Left kidney (tissue), 1 donor: ENCODE measurements at regions not wholly inside any gene's neighbourhood (a gene's known extent, or its start where the extent isn't known, plus 50 kb on each side); places are given as distances from the start of the nearest gene placed in this dataset.
"Not testable (repeated sequence)": the region's sequence is repeated elsewhere in the genome, so short reads cannot be mapped to it uniquely, and the experiment has no call there.

Experiments used
- DNase-seq: peaks from one replicate; pipeline ENCODE4 v3.0.0-alpha.2; 2013

DNA sequence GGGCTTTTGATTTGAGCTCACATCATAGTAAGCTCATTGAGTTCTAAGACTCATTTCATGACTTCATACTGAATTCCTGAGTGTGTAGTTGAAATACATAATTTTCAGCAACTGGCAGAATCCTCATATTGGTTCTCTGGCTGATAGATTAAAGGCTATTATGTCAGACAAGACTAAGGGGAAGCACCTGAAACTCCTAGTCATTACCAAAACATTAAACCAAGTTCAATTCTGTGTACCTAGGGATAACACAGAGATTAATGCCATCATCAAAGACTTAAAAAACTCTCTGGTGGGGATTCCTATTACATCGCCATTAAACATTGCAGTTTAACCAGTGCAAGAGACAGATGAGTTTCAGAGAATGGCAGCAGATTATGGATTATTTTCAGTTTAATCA lies 339.1 kb downstream of the PTPRC start:
- DNase-seq = no peak

DNA sequence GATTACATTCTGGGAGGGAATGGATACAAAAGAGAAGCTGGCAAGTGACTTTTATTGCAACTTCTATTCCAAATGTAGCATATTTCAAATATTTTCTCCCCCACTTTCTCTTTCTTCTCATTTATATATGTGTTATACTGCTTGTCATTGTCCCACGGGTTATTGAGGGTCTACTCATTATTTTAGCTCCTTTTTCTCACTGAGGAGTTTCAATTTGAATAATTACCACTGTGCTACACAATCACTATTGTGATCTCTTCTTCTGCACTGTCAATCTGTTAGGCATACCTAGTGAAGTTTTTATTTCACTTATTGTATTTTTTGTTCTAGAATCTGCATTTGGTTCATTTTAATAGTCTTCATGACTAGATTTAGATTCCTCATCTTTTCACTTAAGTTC lies 339.7 kb downstream of the PTPRC start:
- DNase-seq = no peak

DNA sequence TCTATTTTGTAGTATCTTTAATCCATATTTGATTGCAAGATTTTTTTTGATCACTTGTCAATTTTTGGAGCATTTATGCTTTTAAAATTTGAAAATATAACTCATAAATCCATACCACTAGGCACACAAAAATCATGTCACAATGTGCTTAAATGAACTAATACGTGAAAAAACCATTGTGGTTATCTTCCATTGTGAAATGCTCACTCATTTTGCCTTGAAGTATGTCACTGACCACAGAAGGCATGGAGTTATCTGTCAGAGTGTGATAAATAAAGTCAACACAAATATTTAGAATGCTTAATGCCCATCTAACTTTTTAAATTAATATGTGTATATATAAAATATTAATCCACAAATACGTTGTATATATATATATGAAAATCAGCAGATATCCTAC lies 347.2 kb downstream of the PTPRC start:
- DNase-seq = no peak

DNA sequence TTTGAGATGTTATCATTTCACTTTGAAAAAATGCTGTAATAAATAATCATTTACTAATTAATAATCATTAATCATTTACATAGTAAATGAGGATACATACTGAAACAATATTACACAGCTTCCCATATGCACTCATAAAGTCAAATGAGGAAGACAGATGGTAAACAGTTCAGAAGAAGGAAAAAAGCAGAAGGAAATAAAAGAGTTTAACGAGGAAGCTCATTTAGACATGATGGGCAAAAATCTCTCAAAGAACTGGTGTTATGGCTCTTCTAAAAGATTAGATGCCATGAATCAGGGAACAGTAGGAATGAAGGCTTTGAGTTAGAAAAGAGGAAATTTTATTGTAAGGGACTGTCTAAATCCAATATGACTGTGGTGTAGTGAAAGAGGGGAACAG lies 347.6 kb downstream of the PTPRC start:
- DNase-seq = no peak

DNA sequence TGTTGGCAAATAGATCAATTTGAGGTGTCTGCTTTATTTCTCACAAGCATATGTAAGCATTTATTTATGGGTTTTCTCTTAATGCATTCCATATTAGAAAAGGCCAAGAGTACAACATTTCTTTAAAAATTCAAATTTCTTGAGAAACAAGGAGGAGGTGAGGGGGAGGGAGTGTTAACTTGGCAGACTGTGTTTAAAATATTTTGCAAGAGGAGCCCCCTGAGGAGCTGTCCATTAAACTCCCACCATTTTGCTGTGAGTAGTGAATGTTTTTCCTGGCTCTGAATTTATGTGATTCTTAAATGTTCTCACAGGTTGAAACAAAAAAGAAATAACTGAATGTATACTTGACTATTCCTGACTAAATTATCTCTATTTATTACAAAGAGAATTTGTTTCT lies 363.8 kb downstream of the PTPRC start:
- DNase-seq = no peak

DNA sequence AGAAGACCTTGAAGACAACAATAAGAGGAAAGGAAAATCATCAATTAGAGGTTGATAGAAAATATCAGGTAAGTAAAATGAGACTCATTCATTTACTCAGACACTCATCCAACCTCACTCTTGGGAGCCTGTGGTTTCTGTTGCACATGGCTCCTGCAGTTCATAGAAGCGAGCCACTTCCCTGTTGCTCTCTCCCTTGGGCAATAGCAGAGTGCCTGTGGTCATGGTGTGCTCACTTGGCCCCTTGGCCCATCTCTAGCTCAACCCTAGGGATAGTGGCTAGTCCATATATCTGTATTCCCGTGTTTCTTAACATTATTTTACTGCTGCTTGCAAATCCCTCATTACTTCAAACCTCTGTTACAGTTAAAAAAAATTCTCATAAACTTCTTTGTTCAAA lies 368.6 kb downstream of the PTPRC start:
- DNase-seq = no peak

DNA sequence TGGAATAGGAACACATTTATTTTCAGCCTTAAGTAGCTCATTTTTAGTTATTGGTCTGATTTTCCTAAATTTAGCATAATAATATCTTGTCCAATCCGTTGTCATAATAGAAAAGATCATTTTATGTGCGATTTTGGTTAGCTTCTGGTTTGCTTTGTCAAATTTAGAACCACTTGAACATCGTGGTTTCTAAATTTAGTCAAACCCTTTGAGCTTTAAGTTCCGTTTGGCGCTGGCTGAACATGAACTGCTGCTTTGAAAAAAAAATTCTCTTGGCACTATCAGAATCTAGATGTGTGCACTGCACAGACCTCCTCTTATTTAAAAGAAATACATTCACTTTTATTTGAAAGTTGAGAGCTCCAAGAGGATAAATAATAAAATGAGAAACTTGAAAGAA lies 370.6 kb downstream of the PTPRC start:
- no peak for DNase-seq

DNA sequence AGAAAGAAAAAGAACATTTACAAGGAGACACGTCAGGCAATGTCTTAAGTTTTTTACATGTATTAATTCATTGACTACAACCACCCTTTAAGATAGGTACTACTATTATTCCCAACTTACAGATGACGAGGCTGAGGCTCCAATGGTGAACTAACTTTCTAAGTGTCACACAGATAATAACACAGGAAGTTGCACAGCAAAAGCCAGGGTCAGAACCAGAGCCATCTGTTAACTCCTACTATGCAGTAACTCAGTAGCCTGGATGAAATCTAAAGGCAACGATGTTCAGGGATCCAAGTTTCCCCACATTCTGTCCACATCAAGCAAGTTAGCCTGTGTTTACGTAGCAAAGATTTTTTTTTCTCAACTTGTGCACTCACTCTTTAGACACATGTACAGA lies 371.7 kb downstream of the PTPRC start:
- no peak for DNase-seq

DNA sequence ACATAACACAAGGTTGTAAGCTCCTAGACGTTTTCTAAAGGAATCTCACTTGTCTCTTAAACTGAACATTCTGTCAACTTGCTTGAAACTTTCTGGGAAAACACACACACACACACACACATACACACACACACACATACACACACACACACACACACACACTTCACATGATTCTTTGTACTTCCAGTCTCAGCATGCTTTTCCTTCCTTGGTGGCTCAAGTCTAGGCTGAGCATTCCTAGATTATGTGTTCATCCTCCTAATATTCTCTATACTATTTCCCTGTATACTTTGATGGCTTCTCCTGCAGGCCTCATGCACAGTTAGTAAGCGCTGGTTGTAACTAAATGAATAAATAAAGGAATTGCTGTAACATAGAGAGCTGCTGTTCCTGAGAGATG lies 372.1 kb downstream of the PTPRC start:
- no peak for DNase-seq

DNA sequence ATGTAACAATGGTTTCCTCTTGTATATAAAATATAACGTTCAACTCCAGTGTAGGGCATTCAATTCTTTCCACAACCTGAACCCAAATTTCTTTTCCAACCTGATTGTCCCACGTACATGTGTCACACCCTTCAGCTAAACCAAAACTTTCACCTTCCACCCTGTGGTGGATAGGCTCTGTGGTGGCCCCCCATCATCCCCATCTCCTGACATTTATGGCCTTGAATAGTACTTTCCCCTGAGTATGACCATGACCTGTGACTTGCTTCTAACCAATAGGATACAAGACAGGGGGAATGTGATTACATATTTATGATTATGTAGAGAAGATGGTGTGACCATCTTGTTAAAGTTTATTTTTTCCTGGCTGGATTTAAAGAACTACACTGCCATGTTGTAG lies 377.0 kb downstream of the PTPRC start:
- DNase-seq = no peak

DNA sequence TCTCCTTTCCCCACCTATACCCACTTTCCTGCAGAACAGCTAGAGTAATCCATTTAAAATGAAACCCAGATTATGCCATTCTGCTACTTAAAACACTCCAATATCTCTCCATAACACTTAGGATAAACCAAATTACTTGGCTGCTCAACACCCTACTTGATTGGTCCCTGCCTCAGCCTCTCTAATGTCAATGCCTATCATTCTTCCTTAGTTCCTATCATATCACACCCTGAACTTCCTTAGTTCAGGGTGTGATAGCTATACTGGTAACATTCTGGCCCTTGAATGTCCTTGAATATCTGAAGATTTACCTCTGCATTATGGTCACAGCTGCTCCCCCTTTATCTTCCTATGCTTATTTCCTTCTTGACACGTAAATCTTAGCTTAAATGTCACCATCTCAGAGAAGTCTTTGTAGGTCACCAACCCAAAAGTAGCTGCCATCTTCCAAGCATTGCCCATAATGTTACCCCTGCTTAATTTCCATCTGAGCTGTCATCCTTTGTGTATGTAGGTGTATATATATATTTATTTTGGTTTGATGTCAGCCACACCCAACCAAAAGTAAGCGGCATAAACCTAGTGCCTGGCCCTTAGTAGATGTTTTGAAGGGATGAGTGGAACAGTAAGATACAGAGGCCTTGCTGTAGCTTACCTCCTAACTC lies 379.8 kb downstream of the PTPRC start:
- DNase-seq = no peak

DNA sequence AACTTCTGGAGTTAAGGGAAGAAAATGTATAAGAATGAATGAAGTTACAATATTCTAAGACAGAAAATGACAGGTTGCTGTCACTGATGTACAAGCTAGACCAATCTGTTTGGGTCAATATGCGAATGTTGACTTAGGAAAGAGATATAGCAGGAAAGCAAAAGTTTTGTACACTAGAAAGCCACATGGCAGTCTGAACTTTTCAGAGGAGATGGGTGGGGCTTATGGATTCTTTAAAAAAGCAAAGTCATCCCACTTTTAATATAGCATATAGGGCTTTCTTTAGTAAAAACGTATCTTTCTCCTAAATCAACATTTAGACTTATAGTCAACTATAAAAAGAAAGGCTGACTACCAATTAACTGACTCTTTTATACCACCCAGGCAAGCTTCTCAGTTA lies 381.2 kb downstream of the PTPRC start:
- no peak for DNase-seq

DNA sequence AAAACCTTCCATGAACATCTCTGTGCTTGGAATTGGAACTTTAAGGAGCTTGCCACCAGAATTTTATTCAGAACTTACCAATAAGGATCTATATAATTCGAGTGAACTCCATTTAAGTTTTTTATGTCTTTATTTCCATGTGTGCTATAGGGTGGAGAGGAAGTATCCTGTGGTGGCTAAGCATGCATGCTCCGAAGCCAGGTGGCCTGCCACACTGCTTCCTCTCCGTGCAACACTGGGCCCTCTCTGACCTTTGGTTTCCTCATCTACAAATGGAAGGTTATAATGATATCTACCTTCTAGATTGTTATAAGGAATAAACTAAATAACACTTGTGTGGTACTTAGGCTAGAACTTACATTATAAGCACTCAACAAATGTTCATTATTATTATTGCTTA lies 382.1 kb downstream of the PTPRC start:
- no peak for DNase-seq

DNA sequence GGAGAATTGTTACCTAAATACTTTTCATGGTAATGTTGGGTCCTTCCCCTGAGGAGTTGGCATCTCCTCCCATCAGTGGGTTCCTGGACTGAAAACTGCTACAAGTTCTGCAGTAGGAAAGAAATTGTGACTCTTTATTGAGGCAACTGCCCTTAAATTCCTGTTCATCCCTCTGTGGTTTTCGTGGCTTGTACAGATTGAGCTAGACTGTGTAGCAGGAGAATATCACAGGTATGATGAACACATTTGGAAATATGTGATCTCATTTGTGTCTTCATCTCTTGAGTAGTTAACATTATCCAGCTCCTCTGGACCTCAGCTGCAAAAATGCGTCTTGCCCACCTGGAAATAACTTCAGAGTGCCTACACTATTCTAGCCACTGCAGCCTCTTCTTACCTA lies 390.6 kb downstream of the PTPRC start:
- DNase-seq = no peak

DNA sequence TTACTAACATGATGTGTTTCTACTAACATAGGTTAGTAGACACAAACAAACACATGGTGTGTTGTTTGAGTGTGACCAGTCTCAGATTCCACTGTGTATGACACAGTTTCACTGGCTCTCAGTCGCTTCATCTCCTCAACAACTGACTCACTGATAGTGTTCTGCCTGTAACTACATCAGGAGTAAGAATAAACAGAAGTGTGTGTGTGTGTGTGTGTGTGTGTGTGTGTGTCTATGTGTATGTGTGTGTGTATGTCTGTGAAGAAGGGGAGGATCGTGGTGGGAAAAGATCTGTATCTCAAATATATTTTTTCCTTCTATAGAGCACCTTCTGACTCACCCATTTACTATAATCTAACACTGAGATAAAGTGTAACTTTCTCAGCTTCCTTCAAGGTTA lies 391.0 kb downstream of the PTPRC start:
- DNase-seq = no peak

DNA sequence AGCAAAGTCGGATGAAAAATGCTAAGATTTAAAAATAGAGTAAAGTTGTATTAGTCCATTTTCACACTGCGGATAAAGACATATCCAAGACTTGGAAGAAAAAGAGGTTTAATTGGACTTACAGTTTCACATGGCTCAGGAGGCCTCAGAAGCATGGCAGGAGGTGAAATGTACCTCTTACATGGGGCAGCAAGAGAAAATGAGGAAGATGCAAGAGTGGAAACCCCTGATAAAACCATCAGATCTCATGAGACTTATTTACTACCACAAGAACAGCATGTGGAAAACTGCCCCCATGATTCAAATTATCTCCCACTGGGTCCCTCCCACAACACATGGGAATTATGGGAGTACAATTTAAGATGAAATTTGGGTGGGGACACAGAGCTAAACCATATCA lies 391.7 kb downstream of the PTPRC start:
- not testable (repeated sequence) for DNase-seq

DNA sequence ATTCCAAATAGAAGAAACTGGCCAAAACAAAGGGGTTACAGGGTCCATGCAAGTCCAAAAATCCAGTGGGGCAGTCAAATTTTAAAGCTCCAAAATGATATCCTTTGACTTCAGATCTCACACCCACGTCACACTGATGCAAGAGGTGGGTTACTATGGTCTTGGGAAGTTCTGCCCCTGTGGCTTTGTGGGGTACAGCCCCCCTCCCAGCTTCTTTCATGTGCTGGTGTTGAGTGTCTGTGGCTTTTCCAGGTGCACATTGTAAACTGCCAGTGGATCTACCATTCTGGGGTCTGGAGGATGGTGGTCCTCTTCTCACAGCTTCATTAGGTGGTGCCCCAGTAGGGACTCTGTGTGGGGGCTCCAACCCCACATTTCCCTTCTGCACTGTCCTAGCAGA lies 392.3 kb downstream of the PTPRC start:
- not testable (repeated sequence) for DNase-seq

DNA sequence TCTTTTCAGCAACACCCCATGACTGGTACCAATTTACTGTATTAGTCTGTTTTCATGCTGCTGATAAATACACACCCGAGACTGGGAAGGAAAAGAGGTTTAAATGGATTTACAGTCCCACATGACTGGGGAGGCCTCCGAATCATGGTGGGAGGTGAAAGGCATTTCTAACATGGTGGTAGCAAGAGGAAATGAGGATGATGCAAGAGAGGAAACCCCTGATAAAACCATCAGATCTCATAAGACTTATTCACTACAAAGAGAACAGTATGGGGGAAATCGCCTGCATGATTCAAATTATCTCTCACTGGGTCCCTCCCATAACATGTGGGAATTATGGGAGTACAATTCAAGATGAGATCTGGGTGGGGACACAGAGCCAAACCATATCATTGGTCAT lies 393.6 kb downstream of the PTPRC start:
- DNase-seq = not testable (repeated sequence)

DNA sequence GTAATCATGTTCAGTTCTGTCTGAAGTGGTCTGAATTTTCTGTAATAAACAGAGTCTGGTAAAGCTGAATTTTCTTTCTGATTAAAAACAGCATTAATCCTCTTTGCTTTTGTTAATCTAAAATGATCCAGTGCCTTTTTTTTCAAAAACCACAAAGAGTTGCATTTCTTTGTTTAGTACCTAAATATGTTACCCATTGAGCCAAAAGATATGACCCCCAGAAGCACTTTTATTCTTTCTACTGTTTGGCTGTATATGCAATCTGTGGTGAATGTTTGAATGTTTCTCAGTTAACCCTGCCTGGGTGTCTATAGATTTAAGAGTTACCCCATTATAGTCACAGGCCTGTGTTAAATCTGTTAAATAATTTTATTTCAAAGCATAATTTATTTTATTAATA lies 394.8 kb downstream of the PTPRC start:
- DNase-seq = no peak

DNA sequence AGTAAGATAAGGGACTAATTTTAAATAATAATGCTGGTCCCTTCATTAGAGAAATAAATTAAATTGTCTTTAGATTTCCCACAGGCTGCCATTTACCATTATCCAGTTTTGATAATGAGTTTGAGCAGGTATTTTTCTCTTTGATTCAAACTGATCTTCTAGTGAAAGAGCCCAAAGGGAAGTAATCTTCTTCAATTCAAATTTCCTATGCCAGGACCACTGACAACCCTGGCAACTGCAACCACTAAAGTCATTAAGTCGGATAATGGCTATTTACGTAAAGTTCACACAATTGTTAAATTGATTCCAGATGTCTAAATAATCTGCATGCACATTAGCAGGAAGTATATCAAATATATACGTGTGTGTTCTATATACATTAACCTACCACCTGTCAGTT lies 399.3 kb downstream of the PTPRC start:
- no peak for DNase-seq

DNA sequence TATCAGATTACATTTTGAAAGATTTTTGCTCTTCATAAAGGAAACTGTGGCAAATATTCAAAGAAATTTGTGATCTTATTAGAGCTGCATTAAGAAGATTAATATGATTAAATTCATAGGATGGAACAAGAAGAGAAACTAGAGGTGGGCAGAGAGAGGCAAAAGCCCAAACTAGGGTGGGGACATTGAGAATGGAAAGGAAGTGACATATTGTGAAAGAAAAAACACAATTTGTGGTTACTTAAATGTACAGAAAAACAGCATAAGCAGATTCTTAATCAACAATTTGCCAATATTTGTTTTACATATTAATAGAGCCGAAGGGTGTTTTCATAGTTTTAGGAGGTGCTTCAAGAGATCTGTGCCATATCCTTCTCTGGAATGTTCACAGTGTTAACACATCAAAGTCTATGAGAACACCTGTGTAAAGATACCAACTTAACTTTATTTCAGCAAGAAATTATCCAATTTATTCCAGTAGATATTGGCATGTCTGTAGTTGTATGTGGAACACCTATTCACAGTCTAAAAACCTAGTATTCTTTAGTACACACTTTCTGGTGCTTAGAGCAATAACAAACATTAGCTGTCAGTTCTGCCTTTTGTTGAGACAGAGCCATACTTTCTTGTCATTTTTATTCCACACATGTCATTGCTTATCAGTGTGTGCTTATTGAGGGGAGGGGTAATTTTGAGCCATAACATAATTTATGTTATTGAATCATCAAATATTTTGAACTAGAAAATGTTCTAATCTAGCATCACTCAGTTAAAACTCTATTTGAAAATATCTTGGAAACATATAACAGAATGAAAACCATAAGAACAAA lies 401.5 kb downstream of the PTPRC start:
- no peak for DNase-seq

DNA sequence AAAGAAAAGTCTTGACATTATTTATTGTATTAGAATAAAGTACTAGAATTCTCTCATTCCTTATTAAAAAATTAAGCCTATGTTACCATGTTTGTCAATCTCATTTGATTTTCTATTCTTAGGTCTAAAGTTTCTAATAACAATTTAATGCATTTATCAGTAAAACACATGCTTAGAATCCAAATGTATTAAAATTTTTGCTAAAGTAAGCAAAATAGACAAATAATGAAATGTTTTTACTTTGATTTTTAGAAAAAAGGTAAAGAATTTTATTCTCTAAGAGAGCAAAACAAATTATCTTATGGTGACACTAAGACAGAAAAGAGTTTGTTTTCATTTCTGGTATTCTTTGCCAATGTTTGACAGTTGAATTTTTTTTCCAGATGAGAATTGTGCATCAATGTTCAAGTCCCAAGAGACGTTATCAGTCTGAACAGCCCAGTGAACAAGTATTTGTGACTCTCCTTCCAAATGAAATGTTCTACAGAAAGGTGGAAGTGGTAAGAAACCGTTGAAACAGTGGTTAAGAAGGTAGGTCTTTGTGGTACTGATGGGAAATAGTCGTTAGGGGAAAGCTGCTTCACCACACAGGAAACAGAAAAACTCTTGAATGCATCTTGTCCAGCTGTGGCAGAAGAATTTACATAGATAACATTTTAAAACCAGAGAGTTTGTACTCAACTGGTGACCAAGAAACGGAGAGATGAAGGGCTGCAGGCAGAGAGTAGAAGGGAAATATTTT lies 402.5 kb downstream of the PTPRC start:
- DNase-seq = no peak

DNA sequence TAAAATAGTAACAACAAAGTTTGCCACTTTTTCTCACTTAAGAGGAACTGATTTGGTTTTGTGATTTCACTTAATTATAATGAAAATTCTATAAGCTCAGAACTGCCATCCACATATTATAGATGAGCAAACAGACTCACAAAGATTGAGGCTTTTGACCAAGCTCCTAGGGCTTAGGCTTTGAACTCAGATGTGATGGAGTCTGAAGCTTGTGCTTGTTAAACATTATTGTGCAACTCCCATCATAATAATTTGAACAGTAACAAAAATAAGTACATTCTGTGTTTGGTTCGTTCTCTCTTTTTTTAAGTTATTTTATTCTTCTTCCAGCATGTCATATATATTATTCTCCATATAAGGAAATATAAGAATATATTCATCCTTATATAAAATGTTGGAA lies 403.4 kb downstream of the PTPRC start:
- no peak for DNase-seq
